SJCRH30 (cell line): ENCODE measurements at regions not wholly inside any gene's neighbourhood (a gene's known extent, or its start where the extent isn't known, plus 50 kb on each side); places are given as distances from the start of the nearest gene placed in this dataset.

Source experiments
- DNase-seq, 2 experiments: peaks; one replicate each; pipeline ENCODE4 v3.0.0-alpha.2; 2015 to 2020
- H3K27ac ChIP-seq: fragments of 250-450 bp; sonication (Bioruptor Pico); 2 replicates; pipeline ENCODE4 v1.5.1; 2020; ENCODE audit warnings: mild to moderate bottlenecking, moderate library complexity
- H3K27me3 ChIP-seq: fragments of 250-450 bp; sonication (Bioruptor Pico); 2 replicates; pipeline ENCODE4 v1.5.1; 2020; ENCODE audit warnings: mild to moderate bottlenecking, moderate library complexity
- H3K36me3 ChIP-seq: fragments of 250-450 bp; sonication (Bioruptor Pico); 2 replicates; pipeline ENCODE4 v1.5.1; 2020; ENCODE audit warnings: mild to moderate bottlenecking, moderate library complexity
- H3K4me1 ChIP-seq: fragments of 250-450 bp; sonication (Bioruptor Pico); 2 replicates; pipeline ENCODE4 v1.5.1; 2020; ENCODE audit warnings: mild to moderate bottlenecking, moderate library complexity
- H3K4me3 ChIP-seq: fragments of 250-450 bp; sonication (Bioruptor Pico); 2 replicates; pipeline ENCODE4 v1.5.1; 2020; ENCODE audit warnings: mild to moderate bottlenecking, moderate library complexity
- H3K9me3 ChIP-seq: fragments of 250-450 bp; sonication (Bioruptor Pico); replicated peaks from 2 replicates; pipeline ENCODE4 v1.5.1; 2020; ENCODE audit warnings: mild to moderate bottlenecking, moderate library complexity

- DNase-seq = no peak
- H3K4me1 ChIP-seq = no peaks in the 10 kb centered on the region
- no peak overlapping the region for H3K4me3 ChIP-seq
- H3K9me3 ChIP-seq = no peaks in the 10 kb centered on the region
- H3K36me3 ChIP-seq = no peaks in the 10 kb centered on the region
- no peak overlapping the region for H3K27ac ChIP-seq
- H3K27me3 ChIP-seq = no peaks in the 10 kb centered on the region
Measured at GRCh38 chr7:63008366-63008765, 990.3 kb upstream of the ZNF722 start.

- H3K27me3 ChIP-seq = no peaks in the 10 kb centered on the region
- no peak for DNase-seq
- H3K4me3 ChIP-seq = no peak overlapping the region
- no peaks in the 10 kb centered on the region for H3K4me1 ChIP-seq
- no peak overlapping the region for H3K27ac ChIP-seq
- H3K9me3 ChIP-seq = no peaks in the 10 kb centered on the region
- no peaks in the 10 kb centered on the region for H3K36me3 ChIP-seq
Measured at GRCh38 chr7:63009771-63010170, 988.9 kb upstream of the ZNF722 start.

- no peaks in the 10 kb centered on the region for H3K9me3 ChIP-seq
- no peaks in the 10 kb centered on the region for H3K36me3 ChIP-seq
- H3K4me1 ChIP-seq = no peaks in the 10 kb centered on the region
- no peak overlapping the region for H3K4me3 ChIP-seq
- peak in 1 of 2 experiments; percentile 17 for DNase-seq
- no peaks in the 10 kb centered on the region for H3K27me3 ChIP-seq
- H3K27ac ChIP-seq = no peak overlapping the region
Measured at GRCh38 chr7:63012633-63013183, 985.9 kb upstream of the ZNF722 start.

- H3K4me3 ChIP-seq = no peak overlapping the region
- no peak for DNase-seq
- no peaks in the 10 kb centered on the region for H3K9me3 ChIP-seq
- no peak overlapping the region for H3K27ac ChIP-seq
- H3K27me3 ChIP-seq = no peaks in the 10 kb centered on the region
- H3K36me3 ChIP-seq = no peaks in the 10 kb centered on the region
- H3K4me1 ChIP-seq = no peaks in the 10 kb centered on the region
Measured at GRCh38 chr7:63014792-63015191, 983.9 kb upstream of the ZNF722 start.

- no peak overlapping the region for H3K4me3 ChIP-seq
- H3K27me3 ChIP-seq = no peaks in the 10 kb centered on the region
- H3K36me3 ChIP-seq = no peaks in the 10 kb centered on the region
- DNase-seq = no peak
- H3K27ac ChIP-seq = no peak overlapping the region
- no peaks in the 10 kb centered on the region for H3K9me3 ChIP-seq
- H3K4me1 ChIP-seq = no peaks in the 10 kb centered on the region
Measured at GRCh38 chr7:63023182-63023787, 975.4 kb upstream of the ZNF722 start.

GRCh38 chr7:63024446-63024845 is 974.2 kb upstream of the ZNF722 start:
- no peak for DNase-seq
- H3K9me3 ChIP-seq = no peaks in the 10 kb centered on the region
- H3K4me3 ChIP-seq = no peak overlapping the region
- H3K27me3 ChIP-seq = no peaks in the 10 kb centered on the region
- H3K4me1 ChIP-seq = no peaks in the 10 kb centered on the region
- H3K27ac ChIP-seq = no peak overlapping the region
- no peaks in the 10 kb centered on the region for H3K36me3 ChIP-seq

GRCh38 chr7:63025815-63026214 is 972.8 kb upstream of the ZNF722 start:
- Histone ChIP-seq H3K27me3 (no peaks in the 10 kb centered on the region), H3K36me3 (no peaks in the 10 kb centered on the region), H3K4me3 (no peak overlapping the region), H3K4me1 (no peaks in the 10 kb centered on the region), H3K9me3 (no peaks in the 10 kb centered on the region), H3K27ac (no peak overlapping the region)
- no peak for DNase-seq

GRCh38 chr7:63027075-63027474 is 971.6 kb upstream of the ZNF722 start:
- no peaks in the 10 kb centered on the region for H3K9me3 ChIP-seq
- no peak overlapping the region for H3K27ac ChIP-seq
- H3K4me1 ChIP-seq = no peaks in the 10 kb centered on the region
- H3K36me3 ChIP-seq = no peaks in the 10 kb centered on the region
- no peaks in the 10 kb centered on the region for H3K27me3 ChIP-seq
- H3K4me3 ChIP-seq = no peak overlapping the region
- no peak for DNase-seq

- H3K27ac ChIP-seq = no peak overlapping the region
- no peak for DNase-seq
- H3K9me3 ChIP-seq = no peaks in the 10 kb centered on the region; the same call in 1 of the 2 replicates
- no peaks in the 10 kb centered on the region for H3K27me3 ChIP-seq
- H3K4me1 ChIP-seq = no peaks in the 10 kb centered on the region
- H3K4me3 ChIP-seq = no peak overlapping the region
- H3K36me3 ChIP-seq = no peaks in the 10 kb centered on the region
Measured at GRCh38 chr7:63028376-63029206, 970.1 kb upstream of the ZNF722 start.

GRCh38 chr7:63029207-63029522 is 969.5 kb upstream of the ZNF722 start:
- DNase-seq = no peak
- Histone ChIP-seq H3K27me3 (no peaks in the 10 kb centered on the region), H3K9me3 (no peaks in the 10 kb centered on the region; the same call in 1 of the 2 replicates), H3K4me3 (no peak overlapping the region), H3K36me3 (no peaks in the 10 kb centered on the region), H3K27ac (no peak overlapping the region), H3K4me1 (no peaks in the 10 kb centered on the region)

GRCh38 chr7:63030061-63030460 is 968.6 kb upstream of the ZNF722 start:
- Histone ChIP-seq H3K27me3 (no peaks in the 10 kb centered on the region), H3K9me3 (no peaks in the 10 kb centered on the region; the same call in 1 of the 2 replicates), H3K4me1 (no peaks in the 10 kb centered on the region), H3K36me3 (no peaks in the 10 kb centered on the region), H3K4me3 (no peak overlapping the region), H3K27ac (no peak overlapping the region)
- DNase-seq = no peak

- Histone ChIP-seq H3K9me3 (no peaks in the 10 kb centered on the region; the same call in 1 of the 2 replicates), H3K4me1 (no peaks in the 10 kb centered on the region), H3K36me3 (no peaks in the 10 kb centered on the region), H3K4me3 (no peak overlapping the region), H3K27me3 (no peaks in the 10 kb centered on the region), H3K27ac (no peak overlapping the region)
- no peak for DNase-seq
Measured at GRCh38 chr7:63031838-63032436, 966.7 kb upstream of the ZNF722 start.

- no peaks in the 10 kb centered on the region for H3K4me1 ChIP-seq
- no peak for DNase-seq
- H3K4me3 ChIP-seq = no peak overlapping the region
- H3K9me3 ChIP-seq = no peaks in the 10 kb centered on the region; the same call in 1 of the 2 replicates
- H3K36me3 ChIP-seq = no peaks in the 10 kb centered on the region
- no peak overlapping the region for H3K27ac ChIP-seq
- no peaks in the 10 kb centered on the region for H3K27me3 ChIP-seq
Measured at GRCh38 chr7:63037242-63037641, 961.4 kb upstream of the ZNF722 start.

GRCh38 chr7:63038987-63039386 is 959.7 kb upstream of the ZNF722 start:
- DNase-seq = no peak
- no peaks in the 10 kb centered on the region for H3K9me3 ChIP-seq
- no peak overlapping the region for H3K27ac ChIP-seq
- no peaks in the 10 kb centered on the region for H3K27me3 ChIP-seq
- no peaks in the 10 kb centered on the region for H3K36me3 ChIP-seq
- H3K4me3 ChIP-seq = no peak overlapping the region
- no peaks in the 10 kb centered on the region for H3K4me1 ChIP-seq

- no peaks in the 10 kb centered on the region for H3K9me3 ChIP-seq
- no peaks in the 10 kb centered on the region for H3K4me1 ChIP-seq
- DNase-seq = no peak
- H3K4me3 ChIP-seq = no peak overlapping the region
- no peak overlapping the region for H3K27ac ChIP-seq
- no peaks in the 10 kb centered on the region for H3K27me3 ChIP-seq
- no peaks in the 10 kb centered on the region for H3K36me3 ChIP-seq
Measured at GRCh38 chr7:63039882-63040281, 958.8 kb upstream of the ZNF722 start.
